ENCODE measurements at regions not wholly inside any gene's neighbourhood (a gene's known extent, or its start where the extent isn't known, plus 50 kb on each side); places are given as distances from the start of the nearest gene placed in this dataset.

GRCh38 chr17:83201206-83202001 lies 122.0 kb downstream of the METRNL start:
- DNase-seq (ENCODE audit: low read depth, low spot score) (no peak), ATAC-seq (no peak)
- intact Hi-C loops (cut with micrococcal nuclease), result no loop called here
- TF ChIP-seq ZFX (IDR thresholded peaks at IDR 0.05), result no peak
- no peak overlapping the region for H2AFZ ChIP-seq (ENCODE audit: low read depth, low read length, poor library complexity, severe bottlenecking)
- no peaks in the 10 kb centered on the region for H3K27me3 ChIP-seq (ENCODE audit: insufficient read depth, low read length)
- ChIA-PET POLR2A (no interaction called here), CTCF (no interaction called here), RAD21 (ENCODE audit: low non-redundant PET in 1 of 2, low total read pairs in 2 of 2, uncharacterized antibody in 2 of 2, unreplicated experiment in 2 of 2) (no interaction called here)
- H3K36me3 ChIP-seq (ENCODE audit: control insufficient read depth in 1 of 2, insufficient read depth in 2 of 2, low read length in 2 of 2), result no peaks in the 10 kb centered on the region
- BruUV-seq (replicated peaks), result no TSS peak
- H3K4me2 ChIP-seq (ENCODE audit: low read length), result no peak overlapping the region
- H4K20me1 ChIP-seq (ENCODE audit: insufficient read depth), result no peaks in the 10 kb centered on the region
- H3K27ac ChIP-seq (ENCODE audit: low read depth, low read length), result no peak overlapping the region
- no peaks in the 10 kb centered on the region for H3K9me2 ChIP-seq (ENCODE audit: insufficient read depth)
- no peaks in the 10 kb centered on the region for H3K4me1 ChIP-seq (ENCODE audit: control insufficient read depth in 1 of 2, insufficient read depth in 2 of 2, low read length in 2 of 2)
- H3K9ac ChIP-seq (ENCODE audit: low read length), result no peak overlapping the region
- H3K9me3 ChIP-seq (ENCODE audit: control insufficient read depth in 1 of 2, insufficient read depth in 1 of 2, low read depth in 1 of 2, low read length in 2 of 2), result peaks cover 15 to 18% of the 10 kb centered on the region in 2 experiments; a peak in 2 of 4 replicates
- H3K4me3 ChIP-seq (replicated peaks in 1 of 2; ENCODE audit: low read depth in 1 of 2, low read length in 2 of 2), result no peak overlapping the region
- H3K79me2 ChIP-seq (ENCODE audit: insufficient read depth, low read length), result no peaks in the 10 kb centered on the region

GRCh38 chr17:83202002-83203000 lies 122.9 kb downstream of the METRNL start:
- no peak overlapping the region for H3K4me3 ChIP-seq (replicated peaks in 1 of 2; ENCODE audit: low read depth in 1 of 2, low read length in 2 of 2)
- no peaks in the 10 kb centered on the region for H3K27me3 ChIP-seq (ENCODE audit: insufficient read depth, low read length)
- intact Hi-C loops (cut with micrococcal nuclease), result no loop called here
- CTCF ChIA-PET, result interaction anchor here (0.7 kb wide), 1 partner anchor 32 kb away, joined by 3 read pairs; no protein-coding TSS in a partner anchor
- ATAC-seq (no peak), DNase-seq (ENCODE audit: low read depth, low spot score) (no peak)
- no peak overlapping the region for H3K4me2 ChIP-seq (ENCODE audit: low read length)
- H3K9me3 ChIP-seq (ENCODE audit: control insufficient read depth in 1 of 2, insufficient read depth in 1 of 2, low read depth in 1 of 2, low read length in 2 of 2), result peaks cover 15 to 18% of the 10 kb centered on the region in 2 experiments; a peak in 2 of 4 replicates
- H3K27ac ChIP-seq (ENCODE audit: low read depth, low read length), result no peak overlapping the region
- H3K9ac ChIP-seq (ENCODE audit: low read length), result no peak overlapping the region
- no peaks in the 10 kb centered on the region for H3K79me2 ChIP-seq (ENCODE audit: insufficient read depth, low read length)
- no peak overlapping the region for H2AFZ ChIP-seq (ENCODE audit: low read depth, low read length, poor library complexity, severe bottlenecking)
- RAD21 ChIA-PET (ENCODE audit: low non-redundant PET in 1 of 2, low total read pairs in 2 of 2, uncharacterized antibody in 2 of 2, unreplicated experiment in 2 of 2), result no interaction called here
- no peaks in the 10 kb centered on the region for H3K9me2 ChIP-seq (ENCODE audit: insufficient read depth)
- BruUV-seq (replicated peaks), result no TSS peak
- H3K36me3 ChIP-seq (ENCODE audit: control insufficient read depth in 1 of 2, insufficient read depth in 2 of 2, low read length in 2 of 2), result no peaks in the 10 kb centered on the region
- H3K4me1 ChIP-seq (ENCODE audit: control insufficient read depth in 1 of 2, insufficient read depth in 2 of 2, low read length in 2 of 2), result no peaks in the 10 kb centered on the region
- H4K20me1 ChIP-seq (ENCODE audit: insufficient read depth), result no peaks in the 10 kb centered on the region
- POLR2A ChIA-PET, result no interaction called here
- TF ChIP-seq JUND (IDR thresholded peaks at IDR 0.05), result no peak
- TF ChIP-seq EZH2 (IDR thresholded peaks at IDR 0.05), result no peak
- TF ChIP-seq EGR1 (IDR thresholded peaks at IDR 0.05; ENCODE audit: low read depth), result no peak
- no peak for TF ChIP-seq ZBTB33 (IDR thresholded peaks at IDR 0.05; ENCODE audit: extremely low read depth, insufficient replicate concordance, low read length)
- TF ChIP-seq RAD21 (IDR thresholded peaks at IDR 0.05; ENCODE audit: low read depth), result no peak
- no peak for TF ChIP-seq POLR2AphosphoS5 (IDR thresholded peaks at IDR 0.05; ENCODE audit: low read depth, low read length)
- no peak for TF ChIP-seq POLR2A (IDR thresholded peaks at IDR 0.05; ENCODE audit: borderline replicate concordance, extremely low read depth, insufficient read depth, insufficient read length)
- TF ChIP-seq ZFX (IDR thresholded peaks at IDR 0.05), result no peak
- TF ChIP-seq EZH2phosphoT487 (IDR thresholded peaks at IDR 0.05; ENCODE audit: borderline replicate concordance), result no peak
- no peak for TF ChIP-seq ATF3 (IDR thresholded peaks at IDR 0.05)
- no peak for TF ChIP-seq FOSL1 (IDR thresholded peaks at IDR 0.05; ENCODE audit: low read depth)
- TF ChIP-seq MAX (IDR thresholded peaks at IDR 0.05), result no peak
- TF ChIP-seq YY1 (IDR thresholded peaks at IDR 0.05; ENCODE audit: extremely low read depth, insufficient replicate concordance, low read depth, low read length), result no peak
- no peak for TF ChIP-seq ELF1 (IDR thresholded peaks at IDR 0.05; ENCODE audit: borderline replicate concordance, low read depth)
